Peyer's patch (tissue), 4 donors: ENCODE measurements at regions not wholly inside any gene's neighbourhood (a gene's known extent, or its start where the extent isn't known, plus 50 kb on each side); places are given as distances from the start of the nearest gene placed in this dataset.

Experiments
- DNase-seq, 3 donors: peaks; one replicate each; pipeline ENCODE4 v3.0.0-alpha.2; 2017 to 2019
- H3K27ac ChIP-seq, 4 donors: fragments of 200-600 bp; sonication (generic); one replicate each; pipeline ENCODE4 v1.5.1; 2016 to 2019
- H3K27me3 ChIP-seq, 2 donors: fragments of 200-600 bp; sonication (generic); one replicate each; pipeline ENCODE4 v1.5.1; 2019
- H3K36me3 ChIP-seq, 3 donors: fragments of 200-600 bp; sonication (generic); one replicate each; pipeline ENCODE4 v1.5.1; 2016 to 2019
- H3K4me1 ChIP-seq, 4 donors: fragments of 200-600 bp; sonication (generic); one replicate each; pipeline ENCODE4 v1.5.1; 2016 to 2019
- H3K4me3 ChIP-seq, 4 donors: fragments of 200-600 bp; sonication (generic); 1 replicate in 3 of 4; 2 replicates in 1 of 4; pipeline ENCODE4 v1.5.1; 2016 to 2019; ENCODE audit warnings: mild to moderate bottlenecking in 1 of 4
- H3K9me3 ChIP-seq, 4 donors: fragments of 200-600 bp; sonication (generic); one replicate each; pipeline ENCODE4 v1.5.1; 2016 to 2019; ENCODE audit warnings: mild to moderate bottlenecking in 1 of 4
- POLR2A ChIP-seq, 2 donors: fragments of 450-650 bp; IDR thresholded peaks; one replicate each; pipeline ENCODE4 v1.5.1; 2017; ENCODE audit warnings: antibody characterized with exemption in 2 of 2, mild to moderate bottlenecking in 2 of 2, moderate library complexity in 2 of 2
- TF ChIP-seq, protein P1 (sequence below), 6 experiments: fragments of 450-650 bp in 4 of 6; fragments of 200-600 bp in 2 of 6; sonication (generic) in 1 of 6; IDR thresholded peaks; one replicate each; pipeline ENCODE4 v1.5.1; 2017 to 2019; ENCODE audit warnings: antibody characterized with exemption in 6 of 6, mild to moderate bottlenecking in 3 of 6, moderate library complexity in 1 of 6

DNA sequence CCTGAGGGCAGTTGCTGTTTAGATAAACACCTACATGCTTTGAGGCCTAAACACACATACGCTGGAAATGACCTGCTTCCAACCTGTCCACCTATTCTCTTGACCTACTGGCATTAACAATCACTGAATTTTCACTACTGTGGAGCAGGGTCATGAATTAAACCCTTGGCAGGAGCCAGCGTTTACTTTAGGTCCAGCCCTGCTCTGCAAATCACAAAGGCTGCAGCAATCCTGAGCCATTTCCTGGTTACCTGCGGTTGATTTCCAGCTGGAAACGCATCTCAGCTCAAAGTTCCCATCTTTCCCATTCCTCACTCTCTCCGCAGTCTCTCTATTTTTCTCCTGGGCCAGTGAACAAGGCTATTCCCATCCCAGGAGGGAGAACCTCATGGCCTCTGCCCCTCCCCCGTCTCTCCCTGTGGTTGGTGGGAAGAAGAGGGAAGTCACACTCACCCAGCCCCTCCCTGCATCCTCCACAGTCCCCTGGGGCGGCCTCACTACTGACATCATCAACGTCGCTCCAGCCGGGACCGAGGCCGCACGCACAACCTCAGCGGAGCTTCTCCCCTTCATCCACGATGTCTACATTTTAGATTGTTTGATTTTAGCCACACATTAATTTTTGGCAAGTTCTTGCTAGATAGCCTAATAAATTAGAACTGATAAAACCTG lies 84.5 kb upstream of the SNTG2 start:
- no peak overlapping the region for H3K4me3 ChIP-seq
- H3K9me3 ChIP-seq: no peaks in the 10 kb centered on the region
- no peaks in the 10 kb centered on the region for H3K4me1 ChIP-seq
- TF ChIP-seq POLR2A (IDR thresholded peaks at IDR 0.05): no peak
- TF ChIP-seq, protein P1, sequence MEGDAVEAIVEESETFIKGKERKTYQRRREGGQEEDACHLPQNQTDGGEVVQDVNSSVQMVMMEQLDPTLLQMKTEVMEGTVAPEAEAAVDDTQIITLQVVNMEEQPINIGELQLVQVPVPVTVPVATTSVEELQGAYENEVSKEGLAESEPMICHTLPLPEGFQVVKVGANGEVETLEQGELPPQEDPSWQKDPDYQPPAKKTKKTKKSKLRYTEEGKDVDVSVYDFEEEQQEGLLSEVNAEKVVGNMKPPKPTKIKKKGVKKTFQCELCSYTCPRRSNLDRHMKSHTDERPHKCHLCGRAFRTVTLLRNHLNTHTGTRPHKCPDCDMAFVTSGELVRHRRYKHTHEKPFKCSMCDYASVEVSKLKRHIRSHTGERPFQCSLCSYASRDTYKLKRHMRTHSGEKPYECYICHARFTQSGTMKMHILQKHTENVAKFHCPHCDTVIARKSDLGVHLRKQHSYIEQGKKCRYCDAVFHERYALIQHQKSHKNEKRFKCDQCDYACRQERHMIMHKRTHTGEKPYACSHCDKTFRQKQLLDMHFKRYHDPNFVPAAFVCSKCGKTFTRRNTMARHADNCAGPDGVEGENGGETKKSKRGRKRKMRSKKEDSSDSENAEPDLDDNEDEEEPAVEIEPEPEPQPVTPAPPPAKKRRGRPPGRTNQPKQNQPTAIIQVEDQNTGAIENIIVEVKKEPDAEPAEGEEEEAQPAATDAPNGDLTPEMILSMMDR (IDR thresholded peaks at IDR 0.05): no peak
- H3K27me3 ChIP-seq: no peaks in the 10 kb centered on the region
- H3K27ac ChIP-seq: no peak overlapping the region
- H3K36me3 ChIP-seq: no peaks in the 10 kb centered on the region
- no peak for DNase-seq

DNA sequence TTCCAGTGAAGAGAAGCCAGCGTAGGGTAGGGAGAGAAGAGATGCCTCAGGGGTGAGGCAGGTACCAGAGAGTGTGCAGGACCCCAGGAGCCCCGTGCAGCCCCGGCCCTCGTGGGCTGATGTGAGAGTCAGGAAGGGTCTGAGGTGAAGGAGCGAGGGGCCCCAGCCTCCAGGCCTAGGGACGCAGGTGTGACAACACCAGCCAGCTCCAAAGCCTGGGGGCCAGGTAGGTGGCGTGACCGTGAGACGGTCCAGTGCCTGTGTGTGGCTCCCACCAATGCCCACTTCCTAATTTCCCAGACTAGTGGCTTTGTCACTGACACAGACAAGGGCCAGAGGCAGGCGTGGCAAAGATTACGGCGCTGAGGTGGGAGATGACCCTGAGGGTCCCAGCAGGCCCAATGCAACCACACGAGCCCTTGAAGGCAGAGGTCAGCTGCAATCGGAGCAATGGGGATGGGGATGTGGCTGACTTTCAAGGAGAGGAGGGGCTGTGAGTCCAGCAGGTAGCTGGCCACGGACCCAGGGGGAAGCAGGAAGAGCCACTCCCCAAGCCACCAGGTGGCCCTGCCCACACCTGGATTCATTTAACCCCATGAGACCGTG lies 86.0 kb upstream of the SNTG2 start:
- no peak for DNase-seq
- H3K9me3 ChIP-seq: no peaks in the 10 kb centered on the region
- H3K27ac ChIP-seq: no peak overlapping the region
- no peak overlapping the region for H3K4me3 ChIP-seq
- no peaks in the 10 kb centered on the region for H3K36me3 ChIP-seq
- TF ChIP-seq, protein P1 (IDR thresholded peaks at IDR 0.05): no peak
- no peak for TF ChIP-seq POLR2A (IDR thresholded peaks at IDR 0.05)
- no peaks in the 10 kb centered on the region for H3K27me3 ChIP-seq
- no peaks in the 10 kb centered on the region for H3K4me1 ChIP-seq

DNA sequence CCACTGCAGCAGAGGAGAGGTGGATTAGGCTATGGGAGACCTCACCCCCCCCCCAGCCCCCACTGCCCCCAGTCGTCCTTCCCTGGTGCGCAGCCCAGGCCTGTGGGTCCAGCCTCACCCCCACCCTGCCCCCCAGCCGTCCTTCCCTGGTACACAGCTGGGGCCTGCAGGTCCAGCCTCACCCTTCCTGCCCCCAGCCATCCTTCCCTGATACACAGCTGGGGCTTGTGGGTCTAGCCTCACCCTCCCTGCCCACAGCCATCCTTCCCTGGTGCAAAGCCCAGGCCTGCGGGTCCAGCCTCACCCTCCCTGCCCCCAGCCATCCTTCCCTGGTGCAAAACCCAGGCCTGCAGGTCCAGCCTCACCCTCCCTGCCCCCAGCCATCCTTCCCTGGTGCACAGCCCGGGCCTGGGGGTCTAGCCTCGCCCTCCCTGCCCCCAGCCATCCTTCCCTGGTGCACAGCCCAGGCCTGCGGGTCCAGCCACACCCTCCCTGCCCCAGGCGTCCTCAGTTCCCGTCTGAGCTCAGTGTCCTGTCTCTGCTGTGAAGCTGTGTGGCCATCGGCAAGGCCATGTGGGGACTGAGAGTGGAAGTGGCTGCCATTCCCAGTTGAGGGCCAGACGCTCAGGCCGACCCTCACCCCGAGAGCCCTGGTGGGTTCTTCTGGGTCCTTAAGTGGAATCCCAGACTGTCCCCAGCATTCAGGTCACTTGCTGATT lies 86.8 kb upstream of the SNTG2 start:
- TF ChIP-seq, protein P1 (IDR thresholded peaks at IDR 0.05): no peak
- no peak for TF ChIP-seq POLR2A (IDR thresholded peaks at IDR 0.05)
- Histone ChIP-seq H3K4me3 (no peak overlapping the region), H3K36me3 (no peaks in the 10 kb centered on the region), H3K4me1 (no peaks in the 10 kb centered on the region), H3K27ac (no peak overlapping the region), H3K9me3 (no peaks in the 10 kb centered on the region), H3K27me3 (no peaks in the 10 kb centered on the region)
- no peak for DNase-seq

DNA sequence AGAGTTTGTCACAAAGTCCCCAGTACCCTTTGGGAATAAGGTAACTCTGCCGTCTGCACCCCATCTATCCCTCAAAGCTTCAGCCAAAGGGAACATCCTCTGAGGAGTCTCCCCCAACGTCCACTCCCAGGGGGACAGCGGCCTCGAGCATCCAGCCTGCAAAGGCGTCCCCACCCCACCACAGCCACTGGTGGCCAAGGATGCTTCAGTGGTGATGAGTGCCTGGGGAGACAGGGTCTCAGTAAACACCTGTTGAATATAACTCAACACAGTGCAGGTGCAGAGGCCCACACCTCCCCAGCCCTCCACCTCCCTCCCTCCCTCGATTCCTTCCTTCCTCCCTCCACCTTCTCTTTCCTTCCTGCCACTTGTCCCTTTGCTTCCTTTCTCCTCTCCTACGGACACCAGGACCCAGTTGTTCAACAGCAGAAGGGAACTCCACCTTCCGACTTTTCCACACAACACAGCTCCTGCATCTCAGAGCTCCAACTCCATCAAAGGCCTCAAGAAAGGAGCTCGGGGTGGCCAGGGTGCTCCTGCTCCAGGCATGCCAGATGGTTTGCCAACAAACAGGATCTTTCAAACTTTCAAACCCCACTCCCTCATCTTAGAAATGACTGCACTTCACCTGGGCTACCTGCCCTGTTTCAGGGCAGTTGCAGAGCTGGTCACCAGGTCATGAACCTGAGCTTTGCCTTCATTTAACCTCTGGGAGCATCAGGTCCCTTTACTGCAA lies 87.8 kb upstream of the SNTG2 start:
- H3K36me3 ChIP-seq: no peaks in the 10 kb centered on the region
- no peak overlapping the region for H3K4me3 ChIP-seq
- H3K9me3 ChIP-seq: no peaks in the 10 kb centered on the region
- DNase-seq: no peak
- H3K4me1 ChIP-seq: no peaks in the 10 kb centered on the region
- no peak overlapping the region for H3K27ac ChIP-seq
- TF ChIP-seq, protein P1 (IDR thresholded peaks at IDR 0.05): no peak
- no peak for TF ChIP-seq POLR2A (IDR thresholded peaks at IDR 0.05)
- no peaks in the 10 kb centered on the region for H3K27me3 ChIP-seq

DNA sequence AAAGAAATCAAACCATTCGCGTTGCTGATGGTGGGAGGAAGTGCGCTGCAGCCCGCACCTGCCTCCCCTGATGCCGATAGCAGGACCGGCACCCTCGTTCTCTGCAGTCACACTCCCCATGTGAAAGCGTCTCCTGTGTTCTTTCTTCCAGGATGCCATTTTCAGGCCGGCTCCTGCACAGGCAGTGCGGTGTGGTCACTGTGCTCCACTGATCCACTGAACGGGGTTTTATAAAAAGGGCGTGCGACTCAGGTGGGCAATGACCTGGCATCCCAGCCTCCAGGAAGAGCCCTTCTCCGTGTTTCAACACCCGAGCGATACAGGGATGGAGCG lies 88.3 kb upstream of the SNTG2 start:
- Histone ChIP-seq H3K4me3 (no peak overlapping the region), H3K27ac (no peak overlapping the region), H3K9me3 (no peaks in the 10 kb centered on the region), H3K4me1 (no peaks in the 10 kb centered on the region), H3K36me3 (no peaks in the 10 kb centered on the region), H3K27me3 (no peaks in the 10 kb centered on the region)
- no peak for DNase-seq
- TF ChIP-seq, protein P1 (IDR thresholded peaks at IDR 0.05): no peak
- no peak for TF ChIP-seq POLR2A (IDR thresholded peaks at IDR 0.05)
